Fibroblast of skin of back (primary cell): ENCODE measurements at regions not wholly inside any gene's neighbourhood (a gene's known extent, or its start where the extent isn't known, plus 50 kb on each side); places are given as distances from the start of the nearest gene placed in this dataset.

Source experiments
- DNase-seq: peaks from one replicate; pipeline ENCODE4 v3.0.0-alpha.2; 2013

- peak; percentile 9 for DNase-seq
These were observed 93.4 kb upstream of the KCNK1 start for GRCh38 chr1:233520261-233521191.

- no peak for DNase-seq
These were observed 90.9 kb upstream of the KCNK1 start for GRCh38 chr1:233523047-233523446.

GRCh38 chr1:233527818-233528217 lies 86.1 kb upstream of the KCNK1 start:
- no peak for DNase-seq

- no peak for DNase-seq
These were observed 83.1 kb upstream of the KCNK1 start for GRCh38 chr1:233530665-233531386.

GRCh38 chr1:233540816-233541215 lies 73.1 kb upstream of the KCNK1 start:
- DNase-seq, result no peak

- peak; percentile 84 for DNase-seq
These were observed 70.3 kb upstream of the KCNK1 start for GRCh38 chr1:233543338-233544255.

- DNase-seq, result no peak
These were observed 69.6 kb upstream of the KCNK1 start for GRCh38 chr1:233544304-233544703.

GRCh38 chr1:233547726-233548125 lies 66.2 kb upstream of the KCNK1 start:
- DNase-seq, result no peak

- DNase-seq, result no peak
These were observed 64.5 kb upstream of the KCNK1 start for GRCh38 chr1:233549404-233549803.

- DNase-seq, result no peak
These were observed 64.0 kb upstream of the KCNK1 start for GRCh38 chr1:233549917-233550316.

- DNase-seq, result no peak
These were observed 59.9 kb upstream of the KCNK1 start for GRCh38 chr1:233554037-233554436.

GRCh38 chr1:233561708-233562426 lies 52.0 kb upstream of the KCNK1 start:
- DNase-seq, result no peak
